ENCODE measurements at regions not wholly inside any gene's neighbourhood (a gene's known extent, or its start where the extent isn't known, plus 50 kb on each side); places are given as distances from the start of the nearest gene placed in this dataset.

DNA sequence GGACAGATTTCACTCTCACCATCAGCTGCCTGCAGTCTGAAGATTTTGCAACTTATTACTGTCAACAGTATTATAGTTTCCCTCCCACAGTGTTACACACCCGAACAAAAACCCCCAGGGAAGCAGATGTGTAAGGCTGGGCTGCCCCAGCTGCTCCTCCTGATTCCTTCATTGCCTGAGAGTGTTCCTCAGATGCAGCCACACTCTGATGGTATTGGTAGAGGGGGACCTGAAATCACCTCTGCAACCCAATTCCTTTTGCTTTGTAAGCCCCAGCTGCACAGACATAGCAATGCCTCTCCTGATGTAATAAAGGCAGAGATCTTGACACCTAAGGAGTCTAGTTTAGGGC is 1529.8 kb downstream of the RPIA start:
- no peak for TF ChIP-seq POLR2A (IDR thresholded peaks at IDR 0.05; ENCODE audit: low read depth, low read length)
- no peak for TF ChIP-seq POLR2AphosphoS5 (IDR thresholded peaks at IDR 0.05; ENCODE audit: low read depth, low read length)
- no peak for TF ChIP-seq TAF1 (IDR thresholded peaks at IDR 0.05; ENCODE audit: low read depth, low read length)
- no peak for TF ChIP-seq SPI1 (IDR thresholded peaks at IDR 0.05; ENCODE audit: low read depth, low read length)
- TF ChIP-seq POU2F2 (IDR thresholded peaks at IDR 0.05; ENCODE audit: low read depth, low read length), result no peak
- no peak for TF ChIP-seq PAX5 (IDR thresholded peaks at IDR 0.05; ENCODE audit: insufficient read depth, low read length, severe bottlenecking)
